Loucy (cell line): ENCODE measurements at regions not wholly inside any gene's neighbourhood (a gene's known extent, or its start where the extent isn't known, plus 50 kb on each side); places are given as distances from the start of the nearest gene placed in this dataset.

Experiments used
- CTCF ChIP-seq: fragments of 200-600 bp; sonication (generic); conservative IDR thresholded peaks from 2 replicates; pipeline ENCODE4 v1.5.1; 2014; ENCODE audit warnings: mild to moderate bottlenecking, antibody characterized with exemption, low read length
- EZH2phosphoT487 ChIP-seq: fragments of 200-600 bp; IDR thresholded peaks from 2 replicates; pipeline ENCODE4 v1.6.1; 2018; ENCODE audit warnings: antibody characterized with exemption, mild to moderate bottlenecking, moderate library complexity, borderline replicate concordance

- TF ChIP-seq CTCF (no peak), EZH2phosphoT487 (no peak)
Measured at GRCh38 chr10:91349381-91349780, 60.8 kb upstream of the HECTD2 start.
